ENCODE measurements at regions not wholly inside any gene's neighbourhood (a gene's known extent, or its start where the extent isn't known, plus 50 kb on each side); places are given as distances from the start of the nearest gene placed in this dataset.
A peak's percentile ranks its signal among the peaks of the same experiment; 100 is the strongest.

GRCh38 chr20:52536040-52536439, 344.5 kb upstream of the ZFP64 start:
- no peak for TF ChIP-seq CTCF (IDR thresholded peaks at IDR 0.05; ENCODE audit: insufficient read depth, low read length, poor library complexity, severe bottlenecking)
- Histone ChIP-seq H3K36me3 (ENCODE audit: control insufficient read depth, insufficient read depth, low read length) (no peaks in the 10 kb centered on the region), H3K27me3 (ENCODE audit: control insufficient read depth, insufficient read depth, low read length) (no peaks in the 10 kb centered on the region), H3K4me3 (ENCODE audit: low read depth, low read length) (no peak overlapping the region)
- no peak for DNase-seq (ENCODE audit: low read depth)

- no peak for TF ChIP-seq CTCF (IDR thresholded peaks at IDR 0.05; ENCODE audit: insufficient read depth, low read length, poor library complexity, severe bottlenecking)
- DNase-seq (ENCODE audit: low read depth): no peak
- Histone ChIP-seq H3K36me3 (ENCODE audit: control insufficient read depth, insufficient read depth, low read length) (no peaks in the 10 kb centered on the region), H3K27me3 (ENCODE audit: control insufficient read depth, insufficient read depth, low read length) (no peaks in the 10 kb centered on the region), H3K4me3 (ENCODE audit: low read depth, low read length) (no peak overlapping the region)
Measured at GRCh38 chr20:52534616-52535015, 343.0 kb upstream of the ZFP64 start.

GRCh38 chr20:52533401-52533800, 341.8 kb upstream of the ZFP64 start:
- TF ChIP-seq CTCF (IDR thresholded peaks at IDR 0.05; ENCODE audit: insufficient read depth, low read length, poor library complexity, severe bottlenecking): no peak
- DNase-seq (ENCODE audit: low read depth): no peak

GRCh38 chr20:52532674-52533073, 341.1 kb upstream of the ZFP64 start:
- DNase-seq (ENCODE audit: low read depth): no peak
- Histone ChIP-seq H3K27me3 (ENCODE audit: control insufficient read depth, insufficient read depth, low read length) (no peaks in the 10 kb centered on the region), H3K36me3 (ENCODE audit: control insufficient read depth, insufficient read depth, low read length) (no peaks in the 10 kb centered on the region), H3K4me3 (ENCODE audit: low read depth, low read length) (no peak overlapping the region)
- TF ChIP-seq CTCF (IDR thresholded peaks at IDR 0.05; ENCODE audit: insufficient read depth, low read length, poor library complexity, severe bottlenecking): no peak

More at GRCh38 chr20:52533401-52533800, 341.8 kb upstream of the ZFP64 start:
- no peaks in the 10 kb centered on the region for H3K36me3 ChIP-seq (ENCODE audit: control insufficient read depth, insufficient read depth, low read length)
- no peak overlapping the region for H3K4me3 ChIP-seq (ENCODE audit: low read depth, low read length)
- H3K27me3 ChIP-seq (ENCODE audit: control insufficient read depth, insufficient read depth, low read length): no peaks in the 10 kb centered on the region

GRCh38 chr20:52530571-52530970, 339.0 kb upstream of the ZFP64 start:
- H3K4me3 ChIP-seq (ENCODE audit: low read depth, low read length): no peak overlapping the region
- H3K36me3 ChIP-seq (ENCODE audit: control insufficient read depth, insufficient read depth, low read length): no peaks in the 10 kb centered on the region
- H3K27me3 ChIP-seq (ENCODE audit: control insufficient read depth, insufficient read depth, low read length): no peaks in the 10 kb centered on the region
- DNase-seq (ENCODE audit: low read depth): no peak
- TF ChIP-seq CTCF (IDR thresholded peaks at IDR 0.05; ENCODE audit: insufficient read depth, low read length, poor library complexity, severe bottlenecking): no peak

GRCh38 chr20:52529826-52530225, 338.2 kb upstream of the ZFP64 start:
- DNase-seq (ENCODE audit: low read depth): peak; percentile 60
- Histone ChIP-seq H3K27me3 (ENCODE audit: control insufficient read depth, insufficient read depth, low read length) (no peaks in the 10 kb centered on the region), H3K4me3 (ENCODE audit: low read depth, low read length) (no peak overlapping the region), H3K36me3 (ENCODE audit: control insufficient read depth, insufficient read depth, low read length) (no peaks in the 10 kb centered on the region)
- TF ChIP-seq CTCF (IDR thresholded peaks at IDR 0.05; ENCODE audit: insufficient read depth, low read length, poor library complexity, severe bottlenecking): no peak

All from kidney epithelial cell (primary cell).